ENCODE measurements at regions not wholly inside any gene's neighbourhood (a gene's known extent, or its start where the extent isn't known, plus 50 kb on each side); places are given as distances from the start of the nearest gene placed in this dataset.

DNA sequence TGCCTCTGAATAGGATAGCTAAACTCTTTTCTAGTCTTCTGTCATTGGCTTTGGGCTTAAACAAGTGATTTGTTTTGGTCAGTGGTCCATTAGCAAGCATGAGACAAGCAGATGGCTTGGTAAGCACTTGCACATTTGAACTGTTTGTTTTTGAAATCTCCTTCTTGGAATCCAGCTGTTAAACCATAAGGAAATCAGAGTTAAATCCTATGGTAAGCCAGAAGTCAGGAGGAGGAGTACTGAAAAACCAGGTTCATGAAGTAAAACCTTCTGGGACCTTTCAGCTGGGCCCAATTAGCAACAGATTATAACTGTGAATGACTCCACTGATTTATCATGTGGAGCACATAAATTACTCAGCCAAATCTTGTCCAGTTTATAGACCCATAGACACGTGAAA lies 1042.5 kb upstream of the PABPC4L start:
- intact Hi-C loops (cut with DNase I), result no loop called here
- WGBS, 2 donors, result 24 to 29% methylated on average over 1 of the region's 1 CpG
- no peak overlapping the region for H3K4me3 ChIP-seq
- no peak overlapping the region for H3K27ac ChIP-seq
- no peak for TF ChIP-seq CTCF (IDR thresholded peaks at IDR 0.05)
- TF ChIP-seq POLR2A (IDR thresholded peaks at IDR 0.05), result no peak
- H3K9me3 ChIP-seq, result no peaks in the 10 kb centered on the region
- H3K27me3 ChIP-seq, result no peaks in the 10 kb centered on the region
- H3K4me1 ChIP-seq, result no peaks in the 10 kb centered on the region
- no peaks in the 10 kb centered on the region for H3K36me3 ChIP-seq
- DNase-seq, result no peak

GRCh38 chr4:135240796-135241195 lies 1039.2 kb upstream of the PABPC4L start:
- intact Hi-C loops (cut with DNase I), result no loop called here

GRCh38 chr4:135239964-135240363 lies 1038.4 kb upstream of the PABPC4L start:
- Histone ChIP-seq H3K27ac (no peak overlapping the region), H3K27me3 (no peaks in the 10 kb centered on the region), H3K4me1 (no peaks in the 10 kb centered on the region), H3K4me3 (no peak overlapping the region), H3K36me3 (no peaks in the 10 kb centered on the region), H3K9me3 (no peaks in the 10 kb centered on the region)
- TF ChIP-seq CTCF (IDR thresholded peaks at IDR 0.05), result no peak
- TF ChIP-seq POLR2A (IDR thresholded peaks at IDR 0.05), result no peak
- intact Hi-C loops (cut with DNase I), result no loop called here
- no peak for DNase-seq
- 45 to 51% methylated on average over 4 of the region's 4 CpGs for WGBS, 2 donors

More at GRCh38 chr4:135240796-135241195, 1039.2 kb upstream of the PABPC4L start:
- Histone ChIP-seq H3K4me3 (no peak overlapping the region), H3K36me3 (no peaks in the 10 kb centered on the region), H3K4me1 (no peaks in the 10 kb centered on the region), H3K9me3 (no peaks in the 10 kb centered on the region), H3K27ac (no peak overlapping the region), H3K27me3 (no peaks in the 10 kb centered on the region)
- WGBS, 2 donors, result 65 to 76% methylated on average over 4 of the region's 4 CpGs
- no peak for DNase-seq
- TF ChIP-seq CTCF (IDR thresholded peaks at IDR 0.05) (no peak), POLR2A (IDR thresholded peaks at IDR 0.05) (no peak)

DNA sequence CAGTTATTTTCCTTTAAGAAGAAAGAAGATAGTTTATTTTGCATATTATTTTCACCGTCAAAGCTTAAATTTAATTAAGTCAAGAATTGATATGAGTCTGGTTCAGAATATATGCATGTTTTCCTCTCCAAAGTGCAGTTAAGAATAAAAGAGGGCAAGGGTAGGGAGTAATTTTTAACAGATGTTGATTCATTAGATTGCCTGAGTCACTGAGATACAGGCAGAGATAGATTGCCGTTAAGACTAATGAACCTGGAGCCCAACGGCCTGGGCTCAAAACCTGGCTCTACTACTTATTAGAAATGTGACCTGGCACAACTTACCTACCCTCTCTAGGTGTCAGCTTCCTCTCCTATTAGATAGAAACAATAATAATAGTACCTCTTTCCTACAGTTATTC lies 1037.4 kb upstream of the PABPC4L start:
- no peak for DNase-seq
- Histone ChIP-seq H3K27me3 (no peaks in the 10 kb centered on the region), H3K4me3 (no peak overlapping the region), H3K27ac (no peak overlapping the region), H3K4me1 (no peaks in the 10 kb centered on the region), H3K9me3 (no peaks in the 10 kb centered on the region), H3K36me3 (no peaks in the 10 kb centered on the region)
- TF ChIP-seq CTCF (IDR thresholded peaks at IDR 0.05) (no peak), POLR2A (IDR thresholded peaks at IDR 0.05) (no peak)
- WGBS, 2 donors, result 58 to 67% methylated on average over 3 of the region's 3 CpGs
- intact Hi-C loops (cut with DNase I), result no loop called here

DNA sequence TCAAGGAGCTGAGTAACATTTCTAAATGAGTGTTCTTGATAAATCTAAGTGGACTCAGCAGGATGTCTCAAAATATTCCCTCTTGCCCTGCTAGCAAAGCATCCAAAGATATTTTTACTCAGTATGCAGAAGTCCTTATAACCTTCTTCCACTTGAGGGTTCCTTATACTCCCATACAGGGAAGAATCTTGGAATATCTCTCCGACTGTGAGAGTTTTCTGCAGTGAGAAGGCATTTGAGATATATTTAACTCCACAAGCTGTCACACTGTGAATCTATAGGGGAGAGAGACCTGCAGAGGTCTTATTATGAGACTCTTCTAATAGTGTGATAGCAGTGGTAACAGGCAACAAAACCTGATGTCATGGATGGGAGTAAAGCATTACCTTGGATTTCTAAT lies 1034.5 kb upstream of the PABPC4L start:
- intact Hi-C loops (cut with DNase I), result no loop called here
- TF ChIP-seq CTCF (IDR thresholded peaks at IDR 0.05) (no peak), POLR2A (IDR thresholded peaks at IDR 0.05) (no peak)
- Histone ChIP-seq H3K36me3 (no peaks in the 10 kb centered on the region), H3K4me3 (no peak overlapping the region), H3K9me3 (no peaks in the 10 kb centered on the region), H3K27ac (no peak overlapping the region), H3K27me3 (no peaks in the 10 kb centered on the region), H3K4me1 (no peaks in the 10 kb centered on the region)
- no peak for DNase-seq
- 44 to 64% methylated on average over 1 of the region's 1 CpG for WGBS, 2 donors
